HCT116 (cell line): ENCODE measurements at regions not wholly inside any gene's neighbourhood (a gene's known extent, or its start where the extent isn't known, plus 50 kb on each side); places are given as distances from the start of the nearest gene placed in this dataset.

Experiments
- ATAC-seq: fragments of 200-7000 bp; cut with Tn5 transposase; 2 replicates; pipeline ENCODE4 v1.9.1; 2020; ENCODE audit warnings: mild to moderate bottlenecking, moderate library complexity
- BruUV-seq: library from RNA; stranded (reverse); fragments of 400-500 nt; replicated peaks from 2 replicates; lab custom pipeline; 2021; lab: Mats Ljungman, UMichigan
- CTCF ChIA-PET: fragments of 300-600 bp; sonication (Branson Sonifier 250); formaldehyde crosslinking; loops from one replicate; lab custom pipeline; 2021; ENCODE audit warnings: antibody characterized with exemption; lab: Charles Lee
- POLR2A ChIA-PET: fragments of 300-600, 350-600 bp; sonication (Branson Sonifier 250); formaldehyde crosslinking; loops from one replicate; lab custom pipeline; 2021; ENCODE audit warnings: antibody characterized with exemption; lab: Charles Lee
- RAD21 ChIA-PET, 2 experiments: fragments of 300-600 bp; sonication (Branson Sonifier 250); formaldehyde crosslinking; loops; one replicate each; lab custom pipeline; 2023; ENCODE audit warnings: low total read pairs in 2 of 2; ENCODE audit not compliant: uncharacterized antibody in 2 of 2, unreplicated experiment in 2 of 2, low non-redundant PET in 1 of 2; lab: Charles Lee
- DNase-seq: peaks from one replicate; pipeline ENCODE4 v3.0.0-alpha.2; 2010; ENCODE audit warnings: low read depth, low spot score
- H2AFZ ChIP-seq: fragments of 200-600 bp; shearing (Covaris generic), sonication (generic); 2 replicates; pipeline ENCODE4 v1.6.1; 2017; ENCODE audit warnings: low read depth, mixed run types, mixed read lengths, antibody characterized with exemption, low read length; ENCODE audit not compliant: poor library complexity, severe bottlenecking
- H3K27ac ChIP-seq: 2 replicates; pipeline ENCODE4 v1.5.1; 2012; ENCODE audit warnings: low read depth, low read length
- H3K27me3 ChIP-seq: fragments of 200-600 bp; sonication (generic); 2 replicates; pipeline ENCODE4 v1.6.1; 2016; ENCODE audit warnings: mixed run types, low read length, mixed read lengths; ENCODE audit not compliant: insufficient read depth
- H3K36me3 ChIP-seq, 2 experiments: fragments of 200-500 bp in 1 of 2; fragments of 200-600 bp in 1 of 2; sonication (Bioruptor generic) in 1 of 2; sonication (generic) in 1 of 2; 2 replicates each; pipeline versions ENCODE4 v1.5.1 to v1.6.1; 2014 to 2016; ENCODE audit warnings: low read length in 2 of 2, inconsistent platforms in 1 of 2, mixed read lengths in 1 of 2, mixed run types in 1 of 2; ENCODE audit not compliant: insufficient read depth in 2 of 2, control insufficient read depth in 1 of 2
- H3K4me1 ChIP-seq, 2 experiments: fragments of 200-600 bp in 1 of 2; sonication (generic) in 1 of 2; 2 replicates each; pipeline versions ENCODE4 v1.5.1 to v1.6.1; 2012 to 2017; ENCODE audit warnings: low read length in 2 of 2, inconsistent platforms in 1 of 2, mild to moderate bottlenecking in 1 of 2, mixed read lengths in 1 of 2, mixed run types in 1 of 2, moderate library complexity in 1 of 2; ENCODE audit not compliant: insufficient read depth in 2 of 2, control insufficient read depth in 1 of 2
- H3K4me2 ChIP-seq: fragments of 200-600 bp; sonication (generic); 2 replicates; pipeline ENCODE4 v1.6.1; 2017; ENCODE audit warnings: mixed run types, low read length, mixed read lengths
- H3K4me3 ChIP-seq, 2 experiments: fragments of 200-600 bp in 1 of 2; sonication (generic) in 1 of 2; replicated peaks in 1 of 2; 2 replicates each; pipeline ENCODE4 v1.5.1; 2011 to 2016; ENCODE audit warnings: low read length in 2 of 2, control low read depth in 1 of 2, low read depth in 1 of 2, mild to moderate bottlenecking in 1 of 2, mixed read lengths in 1 of 2, mixed run types in 1 of 2
- H3K79me2 ChIP-seq: fragments of 200-600 bp; sonication (generic); 2 replicates; pipeline ENCODE4 v1.6.1; 2017; ENCODE audit warnings: mild to moderate bottlenecking, mixed run types, low read length, moderate library complexity, mixed read lengths; ENCODE audit not compliant: insufficient read depth
- H3K9ac ChIP-seq: fragments of 200-600 bp; sonication (generic); 2 replicates; pipeline ENCODE4 v1.6.1; 2016; ENCODE audit warnings: low read length, mixed read lengths
- H3K9me2 ChIP-seq: fragments of 200-600 bp; sonication (generic), shearing (Covaris generic); 2 replicates; pipeline ENCODE4 v1.6.1; 2017; ENCODE audit warnings: mixed run types, mild to moderate bottlenecking, moderate library complexity; ENCODE audit not compliant: insufficient read depth
- H3K9me3 ChIP-seq, 2 experiments: fragments of 200-500 bp in 1 of 2; fragments of 200-600 bp in 1 of 2; sonication (Bioruptor generic) in 1 of 2; sonication (generic) in 1 of 2; 2 replicates each; pipeline ENCODE4 v1.6.1; 2014 to 2017; ENCODE audit warnings: low read length in 2 of 2, mixed read lengths in 2 of 2, inconsistent platforms in 1 of 2, low read depth in 1 of 2, mild to moderate bottlenecking in 1 of 2, mixed run types in 1 of 2, moderate library complexity in 1 of 2; ENCODE audit not compliant: control insufficient read depth in 1 of 2, insufficient read depth in 1 of 2
- H4K20me1 ChIP-seq: fragments of 200-600 bp; sonication (generic), shearing (Covaris generic); 2 replicates; pipeline ENCODE4 v1.6.1; 2017; ENCODE audit warnings: mixed run types, mild to moderate bottlenecking, moderate library complexity; ENCODE audit not compliant: insufficient read depth
- CBX3 ChIP-seq: IDR thresholded peaks from 2 replicates; pipeline ENCODE4 v1.6.1; 2012; ENCODE audit warnings: low read depth
- CEBPB ChIP-seq: IDR thresholded peaks from 2 replicates; pipeline ENCODE4 v1.6.1; 2012; ENCODE audit warnings: low read depth
- EGR1 ChIP-seq: IDR thresholded peaks from 2 replicates; pipeline ENCODE4 v1.6.1; 2012; ENCODE audit warnings: low read depth
- ELF1 ChIP-seq: IDR thresholded peaks from 2 replicates; pipeline ENCODE4 v1.6.1; 2012; ENCODE audit warnings: low read depth, borderline replicate concordance
- EZH2 ChIP-seq: fragments of 200-600 bp; sonication (generic); IDR thresholded peaks from 2 replicates; pipeline ENCODE4 v1.6.1; 2017; ENCODE audit warnings: antibody characterized with exemption, mixed run types
- EZH2phosphoT487 ChIP-seq: fragments of 200-600 bp; IDR thresholded peaks from 2 replicates; pipeline ENCODE4 v1.6.1; 2018; ENCODE audit warnings: antibody characterized with exemption, borderline replicate concordance
- FOSL1 ChIP-seq: IDR thresholded peaks from 2 replicates; pipeline ENCODE4 v1.6.1; 2012; ENCODE audit warnings: low read depth
- JUND ChIP-seq: IDR thresholded peaks from 2 replicates; pipeline ENCODE4 v1.6.1; 2012
- POLR2AphosphoS5 ChIP-seq: IDR thresholded peaks from 2 replicates; pipeline ENCODE4 v1.6.1; 2011; ENCODE audit warnings: mild to moderate bottlenecking, low read depth, low read length, moderate library complexity
- RAD21 ChIP-seq: IDR thresholded peaks from 2 replicates; pipeline ENCODE4 v1.6.1; 2012; ENCODE audit warnings: low read depth, mild to moderate bottlenecking
- SP1 ChIP-seq: IDR thresholded peaks from 2 replicates; pipeline ENCODE4 v1.6.1; 2012; ENCODE audit warnings: low read depth
- SRF ChIP-seq: IDR thresholded peaks from 2 replicates; pipeline ENCODE4 v1.6.1; 2012; ENCODE audit warnings: low read depth
- TCF7L2 ChIP-seq: IDR thresholded peaks from 2 replicates; pipeline ENCODE4 v1.7.0; 2011; ENCODE audit warnings: borderline replicate concordance, inconsistent platforms; ENCODE audit not compliant: insufficient read depth, insufficient read length; ENCODE audit errors: extremely low read depth
- ZFX ChIP-seq: fragments of 450-650 bp; IDR thresholded peaks from 2 replicates; pipeline ENCODE4 v1.6.1; 2017
- ZNF274 ChIP-seq: fragments of 200-500 bp; sonication (Bioruptor generic); IDR thresholded peaks from 2 replicates; pipeline ENCODE4 v1.6.1; 2014; ENCODE audit warnings: mild to moderate bottlenecking, low read depth, low read length, inconsistent platforms
- intact Hi-C: fragments of 100-400 bp; cut with micrococcal nuclease; formaldehyde crosslinking; loops from 2 replicates; pipeline ENCODE4 v1.10.0; 2022
- TF ChIP-seq, protein P1 (sequence below): IDR thresholded peaks from 2 replicates; pipeline ENCODE4 v1.6.1; 2012
- TF ChIP-seq, protein P2 (sequence below): IDR thresholded peaks from 2 replicates; pipeline ENCODE4 v1.6.1; 2012; ENCODE audit warnings: low read depth
- TF ChIP-seq, protein P3 (sequence below): IDR thresholded peaks from 2 replicates; pipeline ENCODE4 v1.6.1; 2012
- TF ChIP-seq, protein P4 (sequence below), 3 experiments: fragments of 200-600 bp in 1 of 3; sonication (generic) in 1 of 3; IDR thresholded peaks in 2 of 3; conservative IDR thresholded peaks in 1 of 3; 2 replicates each; pipeline ENCODE4 v1.5.1; 2012 to 2017; ENCODE audit warnings: low read depth in 2 of 3, low read length in 2 of 3, antibody characterized with exemption in 1 of 3, borderline replicate concordance in 1 of 3, control low read depth in 1 of 3, mild to moderate bottlenecking in 1 of 3, mixed read lengths in 1 of 3, mixed run types in 1 of 3, moderate library complexity in 1 of 3; ENCODE audit not compliant: insufficient read depth in 1 of 3
- TF ChIP-seq, protein P5 (sequence below): IDR thresholded peaks from 2 replicates; pipeline ENCODE4 v1.6.1; 2011; ENCODE audit warnings: mild to moderate bottlenecking, low read length, moderate library complexity; ENCODE audit not compliant: insufficient replicate concordance; ENCODE audit errors: extremely low read depth

DNA sequence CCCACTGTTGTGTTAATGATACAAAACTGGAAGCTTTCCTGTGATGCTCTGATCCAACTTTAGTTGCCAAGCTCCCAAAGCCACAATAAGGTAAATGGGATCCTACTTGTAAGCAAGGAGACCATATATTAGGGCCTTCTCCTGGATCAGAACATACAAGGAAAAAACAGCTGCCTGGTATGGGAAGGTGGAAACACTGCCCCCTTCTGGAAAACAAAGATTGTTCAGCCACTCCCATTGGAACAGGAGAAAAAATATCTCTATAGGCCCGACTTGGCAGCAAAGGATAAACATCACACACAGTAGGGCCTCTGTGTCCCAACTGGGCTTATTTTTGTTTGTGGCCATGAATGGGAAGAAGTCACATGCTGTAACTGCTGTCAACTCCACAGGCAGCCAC is 166.5 kb downstream of the TBX22 start:
- POLR2A ChIA-PET, result no interaction called here

More for the DNA sequence above, 166.5 kb downstream of the TBX22 start:
- Histone ChIP-seq H2AFZ (no peak overlapping the region), H3K27me3 (no peaks in the 10 kb centered on the region), H3K9me3 (no peaks in the 10 kb centered on the region), H3K4me2 (no peak overlapping the region), H3K79me2 (no peaks in the 10 kb centered on the region), H3K27ac (no peak overlapping the region), H3K9me2 (no peaks in the 10 kb centered on the region), H3K4me1 (no peaks in the 10 kb centered on the region), H4K20me1 (no peaks in the 10 kb centered on the region), H3K36me3 (no peaks in the 10 kb centered on the region), H3K9ac (no peak overlapping the region), H3K4me3 (no peak overlapping the region)
- DNase-seq (no peak), ATAC-seq (no peak)
- TF ChIP-seq, protein P1, sequence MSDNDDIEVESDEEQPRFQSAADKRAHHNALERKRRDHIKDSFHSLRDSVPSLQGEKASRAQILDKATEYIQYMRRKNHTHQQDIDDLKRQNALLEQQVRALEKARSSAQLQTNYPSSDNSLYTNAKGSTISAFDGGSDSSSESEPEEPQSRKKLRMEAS, result no peak
- no peak for TF ChIP-seq EZH2phosphoT487
- TF ChIP-seq SP1, result no peak
- no peak for TF ChIP-seq CBX3
- TF ChIP-seq EZH2, result no peak
- no peak for TF ChIP-seq EGR1
- TF ChIP-seq CEBPB, result no peak
- no peak for TF ChIP-seq JUND
- no peak for TF ChIP-seq ZNF274
- no peak for TF ChIP-seq FOSL1
- TF ChIP-seq RAD21, result no peak
- TF ChIP-seq, protein P2, sequence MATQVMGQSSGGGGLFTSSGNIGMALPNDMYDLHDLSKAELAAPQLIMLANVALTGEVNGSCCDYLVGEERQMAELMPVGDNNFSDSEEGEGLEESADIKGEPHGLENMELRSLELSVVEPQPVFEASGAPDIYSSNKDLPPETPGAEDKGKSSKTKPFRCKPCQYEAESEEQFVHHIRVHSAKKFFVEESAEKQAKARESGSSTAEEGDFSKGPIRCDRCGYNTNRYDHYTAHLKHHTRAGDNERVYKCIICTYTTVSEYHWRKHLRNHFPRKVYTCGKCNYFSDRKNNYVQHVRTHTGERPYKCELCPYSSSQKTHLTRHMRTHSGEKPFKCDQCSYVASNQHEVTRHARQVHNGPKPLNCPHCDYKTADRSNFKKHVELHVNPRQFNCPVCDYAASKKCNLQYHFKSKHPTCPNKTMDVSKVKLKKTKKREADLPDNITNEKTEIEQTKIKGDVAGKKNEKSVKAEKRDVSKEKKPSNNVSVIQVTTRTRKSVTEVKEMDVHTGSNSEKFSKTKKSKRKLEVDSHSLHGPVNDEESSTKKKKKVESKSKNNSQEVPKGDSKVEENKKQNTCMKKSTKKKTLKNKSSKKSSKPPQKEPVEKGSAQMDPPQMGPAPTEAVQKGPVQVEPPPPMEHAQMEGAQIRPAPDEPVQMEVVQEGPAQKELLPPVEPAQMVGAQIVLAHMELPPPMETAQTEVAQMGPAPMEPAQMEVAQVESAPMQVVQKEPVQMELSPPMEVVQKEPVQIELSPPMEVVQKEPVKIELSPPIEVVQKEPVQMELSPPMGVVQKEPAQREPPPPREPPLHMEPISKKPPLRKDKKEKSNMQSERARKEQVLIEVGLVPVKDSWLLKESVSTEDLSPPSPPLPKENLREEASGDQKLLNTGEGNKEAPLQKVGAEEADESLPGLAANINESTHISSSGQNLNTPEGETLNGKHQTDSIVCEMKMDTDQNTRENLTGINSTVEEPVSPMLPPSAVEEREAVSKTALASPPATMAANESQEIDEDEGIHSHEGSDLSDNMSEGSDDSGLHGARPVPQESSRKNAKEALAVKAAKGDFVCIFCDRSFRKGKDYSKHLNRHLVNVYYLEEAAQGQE, result no peak
- no peak for TF ChIP-seq POLR2AphosphoS5
- TF ChIP-seq ZFX, result no peak
- TF ChIP-seq SRF, result no peak
- no peak for TF ChIP-seq ELF1
- TF ChIP-seq TCF7L2, result no peak
- TF ChIP-seq, protein P3, sequence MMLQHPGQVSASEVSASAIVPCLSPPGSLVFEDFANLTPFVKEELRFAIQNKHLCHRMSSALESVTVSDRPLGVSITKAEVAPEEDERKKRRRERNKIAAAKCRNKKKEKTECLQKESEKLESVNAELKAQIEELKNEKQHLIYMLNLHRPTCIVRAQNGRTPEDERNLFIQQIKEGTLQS, result no peak
- TF ChIP-seq, protein P4, sequence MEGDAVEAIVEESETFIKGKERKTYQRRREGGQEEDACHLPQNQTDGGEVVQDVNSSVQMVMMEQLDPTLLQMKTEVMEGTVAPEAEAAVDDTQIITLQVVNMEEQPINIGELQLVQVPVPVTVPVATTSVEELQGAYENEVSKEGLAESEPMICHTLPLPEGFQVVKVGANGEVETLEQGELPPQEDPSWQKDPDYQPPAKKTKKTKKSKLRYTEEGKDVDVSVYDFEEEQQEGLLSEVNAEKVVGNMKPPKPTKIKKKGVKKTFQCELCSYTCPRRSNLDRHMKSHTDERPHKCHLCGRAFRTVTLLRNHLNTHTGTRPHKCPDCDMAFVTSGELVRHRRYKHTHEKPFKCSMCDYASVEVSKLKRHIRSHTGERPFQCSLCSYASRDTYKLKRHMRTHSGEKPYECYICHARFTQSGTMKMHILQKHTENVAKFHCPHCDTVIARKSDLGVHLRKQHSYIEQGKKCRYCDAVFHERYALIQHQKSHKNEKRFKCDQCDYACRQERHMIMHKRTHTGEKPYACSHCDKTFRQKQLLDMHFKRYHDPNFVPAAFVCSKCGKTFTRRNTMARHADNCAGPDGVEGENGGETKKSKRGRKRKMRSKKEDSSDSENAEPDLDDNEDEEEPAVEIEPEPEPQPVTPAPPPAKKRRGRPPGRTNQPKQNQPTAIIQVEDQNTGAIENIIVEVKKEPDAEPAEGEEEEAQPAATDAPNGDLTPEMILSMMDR (IDR thresholded peaks at IDR 0.05 in 2 of 3, conservative IDR thresholded peaks at IDR 0.05 in 1 of 3; ENCODE audit: borderline replicate concordance in 1 of 3, insufficient read depth in 1 of 3, low read depth in 2 of 3, low read length in 2 of 3), result no peak
- TF ChIP-seq, protein P5, sequence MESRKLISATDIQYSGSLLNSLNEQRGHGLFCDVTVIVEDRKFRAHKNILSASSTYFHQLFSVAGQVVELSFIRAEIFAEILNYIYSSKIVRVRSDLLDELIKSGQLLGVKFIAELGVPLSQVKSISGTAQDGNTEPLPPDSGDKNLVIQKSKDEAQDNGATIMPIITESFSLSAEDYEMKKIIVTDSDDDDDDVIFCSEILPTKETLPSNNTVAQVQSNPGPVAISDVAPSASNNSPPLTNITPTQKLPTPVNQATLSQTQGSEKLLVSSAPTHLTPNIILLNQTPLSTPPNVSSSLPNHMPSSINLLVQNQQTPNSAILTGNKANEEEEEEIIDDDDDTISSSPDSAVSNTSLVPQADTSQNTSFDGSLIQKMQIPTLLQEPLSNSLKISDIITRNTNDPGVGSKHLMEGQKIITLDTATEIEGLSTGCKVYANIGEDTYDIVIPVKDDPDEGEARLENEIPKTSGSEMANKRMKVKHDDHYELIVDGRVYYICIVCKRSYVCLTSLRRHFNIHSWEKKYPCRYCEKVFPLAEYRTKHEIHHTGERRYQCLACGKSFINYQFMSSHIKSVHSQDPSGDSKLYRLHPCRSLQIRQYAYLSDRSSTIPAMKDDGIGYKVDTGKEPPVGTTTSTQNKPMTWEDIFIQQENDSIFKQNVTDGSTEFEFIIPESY, result no peak
- ChIA-PET RAD21 (no interaction called here), CTCF (no interaction called here)
- BruUV-seq, result no TSS peak
- intact Hi-C loops, result no loop called here
